IMR-90 (cell line): ENCODE measurements at regions not wholly inside any gene's neighbourhood (a gene's known extent, or its start where the extent isn't known, plus 50 kb on each side); places are given as distances from the start of the nearest gene placed in this dataset.

Source experiments
- ATAC-seq: fragments of 200-7000 bp; cut with Tn5 transposase; 2 replicates; pipeline ENCODE4 v1.9.1; 2020; ENCODE audit warnings: low read depth, mild to moderate bottlenecking, moderate library complexity
- BruUV-seq: library from RNA; stranded (reverse); fragments of 400-500 nt; replicated peaks from 2 replicates; lab custom pipeline; 2021; lab: Mats Ljungman, UMichigan
- CTCF ChIA-PET: fragments of 300-600 bp; formaldehyde crosslinking; extraction: SDS; loops from one replicate; lab custom pipeline; 2021; ENCODE audit warnings: antibody characterized with exemption; lab: Yijun Ruan, JAX
- POLR2A ChIA-PET: fragments of 300-600 bp; sonication (Branson Sonifier 250); formaldehyde crosslinking; loops from one replicate; lab custom pipeline; 2022; ENCODE audit warnings: antibody characterized with exemption; ENCODE audit not compliant: unreplicated experiment; lab: Charles Lee
- DNase-seq: peaks from one replicate; pipeline ENCODE4 v3.0.0; 2013
- H2AFZ ChIP-seq: replicated peaks from 2 replicates; pipeline ENCODE3; 2013; ENCODE audit warnings: low read length, mild to moderate bottlenecking; ENCODE audit not compliant: poor library complexity
- H2AK5ac ChIP-seq: 2 replicates; pipeline ENCODE4 v1.6.1; 2013; ENCODE audit warnings: low read depth, low read length, inconsistent platforms
- H2AK9ac ChIP-seq: replicated peaks from 2 replicates; pipeline ENCODE3; 2013; ENCODE audit warnings: mild to moderate bottlenecking, low read depth, low read length, moderate library complexity; ENCODE audit not compliant: poor library complexity
- H2BK120ac ChIP-seq: 2 replicates; pipeline ENCODE4 v1.6.1; 2013; ENCODE audit warnings: low read depth, low read length, inconsistent platforms
- H2BK15ac ChIP-seq: 3 replicates; pipeline ENCODE4 v1.6.1; 2013; ENCODE audit warnings: low read depth, low read length, inconsistent platforms
- H2BK20ac ChIP-seq: 2 replicates; pipeline ENCODE4 v1.6.1; 2013; ENCODE audit warnings: low read depth, mild to moderate bottlenecking, inconsistent platforms, low read length, moderate library complexity
- H2BK5ac ChIP-seq: 2 replicates; pipeline ENCODE4 v1.6.1; 2013; ENCODE audit warnings: mild to moderate bottlenecking, low read depth, low read length, inconsistent platforms; ENCODE audit not compliant: poor library complexity, severe bottlenecking
- H3K14ac ChIP-seq: replicated peaks from 2 replicates; pipeline ENCODE4 v1.6.1; 2013; ENCODE audit warnings: low read depth, low read length, inconsistent platforms
- H3K18ac ChIP-seq: 2 replicates; pipeline ENCODE4 v1.6.1; 2013; ENCODE audit warnings: low read depth, low read length, control low read depth
- H3K23ac ChIP-seq: 2 replicates; pipeline ENCODE4 v1.6.1; 2013; ENCODE audit warnings: low read depth, low read length, inconsistent platforms
- H3K27ac ChIP-seq: 2 replicates; pipeline ENCODE4 v1.5.1; 2013; ENCODE audit warnings: mild to moderate bottlenecking, control low read depth, low read length; ENCODE audit not compliant: insufficient read depth
- H3K27me3 ChIP-seq: 2 replicates; pipeline ENCODE4 v1.6.1; 2013; ENCODE audit warnings: low read length; ENCODE audit not compliant: control insufficient read depth, insufficient read depth
- H3K36me3 ChIP-seq: 2 replicates; pipeline ENCODE4 v1.6.1; 2013; ENCODE audit warnings: low read length, mixed read lengths; ENCODE audit not compliant: control insufficient read depth, insufficient read depth
- H3K4ac ChIP-seq: 2 replicates; pipeline ENCODE4 v1.6.1; 2013; ENCODE audit warnings: low read depth, low read length, inconsistent platforms
- H3K4me1 ChIP-seq: 2 replicates; pipeline ENCODE4 v1.6.1; 2013; ENCODE audit warnings: low read length, mixed read lengths; ENCODE audit not compliant: control insufficient read depth, insufficient read depth
- H3K4me2 ChIP-seq: 2 replicates; pipeline ENCODE4 v1.6.1; 2013; ENCODE audit warnings: low read depth, mild to moderate bottlenecking, control low read depth, low read length, moderate library complexity
- H3K4me3 ChIP-seq: 2 replicates; pipeline ENCODE4 v1.5.1; 2013; ENCODE audit warnings: low read depth, mild to moderate bottlenecking, control low read depth, low read length, moderate library complexity; ENCODE audit not compliant: insufficient read depth
- H3K56ac ChIP-seq: 2 replicates; pipeline ENCODE4 v1.6.1; 2013; ENCODE audit warnings: low read length, inconsistent platforms; ENCODE audit not compliant: insufficient read depth; ENCODE audit errors: extremely low read depth
- H3K79me1 ChIP-seq, 2 experiments: 2 replicates each; pipeline ENCODE4 v1.6.1; 2013; ENCODE audit warnings: low read length in 2 of 2, inconsistent platforms in 1 of 2, low read depth in 1 of 2
- H3K9ac ChIP-seq: 2 replicates; pipeline ENCODE4 v1.6.1; 2013; ENCODE audit warnings: low read depth, low read length, control low read depth
- H3K9me1 ChIP-seq: 2 replicates; pipeline ENCODE4 v1.6.1; 2013; ENCODE audit warnings: low read length, inconsistent platforms; ENCODE audit not compliant: insufficient read depth
- H3K9me3 ChIP-seq: 2 replicates; pipeline ENCODE4 v1.6.1; 2013; ENCODE audit warnings: low read length; ENCODE audit not compliant: control insufficient read depth, insufficient read depth
- H4K20me1 ChIP-seq: 2 replicates; pipeline ENCODE4 v1.6.1; 2013; ENCODE audit warnings: low read length, inconsistent platforms; ENCODE audit not compliant: insufficient read depth
- H4K5ac ChIP-seq: 2 replicates; pipeline ENCODE4 v1.6.1; 2013; ENCODE audit warnings: mild to moderate bottlenecking, low read depth, low read length, control low read depth
- H4K8ac ChIP-seq, 2 experiments: 2 replicates each; pipeline ENCODE4 v1.6.1; 2013; ENCODE audit warnings: low read depth in 2 of 2, low read length in 2 of 2, control low read depth in 1 of 2, inconsistent platforms in 1 of 2
- H4K91ac ChIP-seq: 2 replicates; pipeline ENCODE4 v1.6.1; 2013; ENCODE audit warnings: low read depth, low read length, inconsistent platforms; ENCODE audit not compliant: insufficient read depth
- BHLHE40 ChIP-seq: fragments of 150-350 bp; IDR thresholded peaks from 2 replicates; pipeline ENCODE4 v1.6.1; 2016; ENCODE audit warnings: mild to moderate bottlenecking, low read depth, low read length
- CEBPB ChIP-seq: IDR thresholded peaks from 2 replicates; pipeline ENCODE4 v1.6.1; 2012; ENCODE audit warnings: low read depth, low read length, improper control_type of control experiment
- CHD1 ChIP-seq: IDR thresholded peaks from 2 replicates; pipeline ENCODE4 v1.6.1; 2012; ENCODE audit warnings: low read depth, low read length, improper control_type of control experiment
- CTCF ChIP-seq: conservative IDR thresholded peaks from 2 replicates; pipeline ENCODE4 v1.5.1; 2012; ENCODE audit warnings: mild to moderate bottlenecking, low read depth, low read length, improper control_type of control experiment
- ELK1 ChIP-seq: fragments of 150-350 bp; IDR thresholded peaks from 2 replicates; pipeline ENCODE4 v1.6.1; 2016; ENCODE audit warnings: low read depth, mild to moderate bottlenecking, low read length, moderate library complexity, borderline replicate concordance
- FOS ChIP-seq: fragments of 150-350 bp; IDR thresholded peaks from 2 replicates; pipeline ENCODE4 v1.6.1; 2016; ENCODE audit warnings: low read depth, low read length
- MAFK ChIP-seq: IDR thresholded peaks from 2 replicates; pipeline ENCODE4 v1.6.1; 2012; ENCODE audit warnings: low read depth, low read length, improper control_type of control experiment
- MAZ ChIP-seq: IDR thresholded peaks from 2 replicates; pipeline ENCODE4 v1.6.1; 2012; ENCODE audit warnings: low read depth, mild to moderate bottlenecking, low read length, improper control_type of control experiment, moderate library complexity, borderline replicate concordance
- MXI1 ChIP-seq: IDR thresholded peaks from 2 replicates; pipeline ENCODE4 v1.6.1; 2012; ENCODE audit warnings: low read depth, mild to moderate bottlenecking, low read length, moderate library complexity, borderline replicate concordance
- NFE2L2 ChIP-seq: fragments of 150-350 bp; IDR thresholded peaks from 2 replicates; pipeline ENCODE4 v1.6.1; 2016; ENCODE audit warnings: low read depth, mild to moderate bottlenecking, low read length
- RAD21 ChIP-seq: IDR thresholded peaks from 2 replicates; pipeline ENCODE4 v1.6.1; 2012; ENCODE audit warnings: low read length, improper control_type of control experiment
- SMC3 ChIP-seq: fragments of 150-350 bp; IDR thresholded peaks from 2 replicates; pipeline ENCODE4 v1.6.1; 2016; ENCODE audit warnings: low read depth, mild to moderate bottlenecking, antibody characterized with exemption, low read length, moderate library complexity
- WGBS, 2 experiments: methylation state at CpG; one replicate each; pipeline versions ENCODE4 v1.1.5 to v1.1.7; 2013; ENCODE audit warnings: missing lambda C conversion rate in 2 of 2; ENCODE audit not compliant: insufficient read length in 1 of 2; ENCODE audit errors: extremely low coverage in 2 of 2; 5-methylcytosine and 5-hydroxymethylcytosine counted together
- dilution Hi-C: fragments of 300-500 bp; cut with HindIII; formaldehyde crosslinking; loops from one replicate; pipeline ENCODE4 v1.14.3; 2018; ENCODE audit warnings: low sequenced_read_pairs; ENCODE audit not compliant: unreplicated experiment
- in situ Hi-C: fragments of 300-500 bp; cut with MboI; formaldehyde crosslinking; loops from 3 replicates; pipeline ENCODE4 v1.14.3; 2019; ENCODE audit warnings: low sequenced_read_pairs, inconsistent platforms, mixed read lengths
- intact Hi-C: fragments of 100-400 bp; cut with micrococcal nuclease; formaldehyde crosslinking; loops from 2 replicates; pipeline ENCODE4 v1.10.0; 2022
- TF ChIP-seq, protein P1 (sequence below): fragments of 150-350 bp; IDR thresholded peaks from 2 replicates; pipeline ENCODE4 v1.6.1; 2017; ENCODE audit warnings: mild to moderate bottlenecking, antibody characterized with exemption, low read length, low read depth

- TF ChIP-seq FOS (no peak), SMC3 (no peak), MAFK (no peak), NFE2L2 (no peak), BHLHE40 (no peak), MXI1 (no peak), CEBPB (no peak), MAZ (no peak), RAD21 (no peak), CHD1 (no peak), ELK1 (no peak), CTCF (no peak)
- TF ChIP-seq, protein P1, sequence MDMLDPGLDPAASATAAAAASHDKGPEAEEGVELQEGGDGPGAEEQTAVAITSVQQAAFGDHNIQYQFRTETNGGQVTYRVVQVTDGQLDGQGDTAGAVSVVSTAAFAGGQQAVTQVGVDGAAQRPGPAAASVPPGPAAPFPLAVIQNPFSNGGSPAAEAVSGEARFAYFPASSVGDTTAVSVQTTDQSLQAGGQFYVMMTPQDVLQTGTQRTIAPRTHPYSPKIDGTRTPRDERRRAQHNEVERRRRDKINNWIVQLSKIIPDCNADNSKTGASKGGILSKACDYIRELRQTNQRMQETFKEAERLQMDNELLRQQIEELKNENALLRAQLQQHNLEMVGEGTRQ, result no peak
- H3K79me1 ChIP-seq, result no peaks in the 10 kb centered on the region
- intact Hi-C loops, result no loop called here
- H4K8ac ChIP-seq, result no peak overlapping the region
- H3K4me1 ChIP-seq, result no peaks in the 10 kb centered on the region
- no peak overlapping the region for H4K91ac ChIP-seq
- H2BK15ac ChIP-seq, result no peak overlapping the region
- POLR2A ChIA-PET, result no interaction called here
- CTCF ChIA-PET, result no interaction called here
- no peak overlapping the region for H3K9ac ChIP-seq
- no peak overlapping the region for H3K4me3 ChIP-seq
- H3K27me3 ChIP-seq, result no peaks in the 10 kb centered on the region
- BruUV-seq, result no TSS peak
- H2BK120ac ChIP-seq, result no peak overlapping the region
- H3K9me1 ChIP-seq, result no peaks in the 10 kb centered on the region
- H3K14ac ChIP-seq, result no peak overlapping the region
- H2BK20ac ChIP-seq, result no peak overlapping the region
- H3K56ac ChIP-seq, result no peak overlapping the region
- no peak overlapping the region for H2AK9ac ChIP-seq
- dilution Hi-C loops, result no loop called here
- no peaks in the 10 kb centered on the region; the same call in 1 of the 2 replicates for H3K9me3 ChIP-seq
- no peaks in the 10 kb centered on the region for H3K36me3 ChIP-seq
- no peak for ATAC-seq
- no peaks in the 10 kb centered on the region for H4K20me1 ChIP-seq
- H2AFZ ChIP-seq, result no peak overlapping the region
- no peak overlapping the region for H4K5ac ChIP-seq
- no peak overlapping the region for H2AK5ac ChIP-seq
- no peak overlapping the region for H3K4ac ChIP-seq
- no peak overlapping the region for H2BK5ac ChIP-seq
- H3K27ac ChIP-seq, result no peak overlapping the region
- H3K18ac ChIP-seq, result no peak overlapping the region
- no peak overlapping the region for H3K23ac ChIP-seq
- H3K4me2 ChIP-seq, result no peak overlapping the region
- in situ Hi-C loops, result no loop called here
- no CpG with 5 or more reads among the region's 1 CpG for WGBS, 2 experiments
- no peak for DNase-seq
Measured at GRCh38 chr2:146894514-146894913, 950.3 kb upstream of the ACVR2A start.
